Stimulated activated effector memory CD8-positive, alpha-beta T cell treated with anti-CD3 and anti-CD28 coated beads, Interleukin-12 subunit alpha, Interleukin-12 subunit beta, amount 100 ng/mL, for 72 hours (primary cell): ENCODE measurements at regions not wholly inside any gene's neighbourhood (a gene's known extent, or its start where the extent isn't known, plus 50 kb on each side); places are given as distances from the start of the nearest gene placed in this dataset.

Source experiments
- ATAC-seq: fragments of 150-1000 bp; cut with Tn5 transposase; 2 replicates; pipeline ENCODE4 v1.10.0; 2021
- DNase-seq, 2 donors: peaks; one replicate each; pipeline ENCODE4 v3.0.0; 2021 to 2022; ENCODE audit warnings: low spot score in 2 of 2
- H3K27ac Mint-ChIP-seq: one replicate; pipeline ENCODE4 v1.8.0; 2022; ENCODE audit warnings: mild to moderate bottlenecking, mixed read lengths
- H3K36me3 Mint-ChIP-seq: one replicate; pipeline ENCODE4 v1.8.0; 2022; ENCODE audit warnings: mild to moderate bottlenecking, mixed read lengths
- H3K4me1 Mint-ChIP-seq: one replicate; pipeline ENCODE4 v1.8.0; 2022; ENCODE audit warnings: mixed read lengths
- H3K4me3 Mint-ChIP-seq: one replicate; pipeline ENCODE4 v1.8.0; 2022; ENCODE audit warnings: mild to moderate bottlenecking, mixed read lengths
- H3K9me3 Mint-ChIP-seq: one replicate; pipeline ENCODE4 v1.8.0; 2022; ENCODE audit warnings: mixed read lengths

GRCh38 chr10:44207160-44207559 is 177.7 kb downstream of the CXCL12 start:
- no peaks in the 10 kb centered on the region for H3K4me1 Mint-ChIP-seq
- DNase-seq (no peak), ATAC-seq (no peak)
- H3K36me3 Mint-ChIP-seq: no peaks in the 10 kb centered on the region
- H3K27ac Mint-ChIP-seq: no peak overlapping the region
- H3K4me3 Mint-ChIP-seq: no peak overlapping the region
- H3K9me3 Mint-ChIP-seq: no peaks in the 10 kb centered on the region

DNA sequence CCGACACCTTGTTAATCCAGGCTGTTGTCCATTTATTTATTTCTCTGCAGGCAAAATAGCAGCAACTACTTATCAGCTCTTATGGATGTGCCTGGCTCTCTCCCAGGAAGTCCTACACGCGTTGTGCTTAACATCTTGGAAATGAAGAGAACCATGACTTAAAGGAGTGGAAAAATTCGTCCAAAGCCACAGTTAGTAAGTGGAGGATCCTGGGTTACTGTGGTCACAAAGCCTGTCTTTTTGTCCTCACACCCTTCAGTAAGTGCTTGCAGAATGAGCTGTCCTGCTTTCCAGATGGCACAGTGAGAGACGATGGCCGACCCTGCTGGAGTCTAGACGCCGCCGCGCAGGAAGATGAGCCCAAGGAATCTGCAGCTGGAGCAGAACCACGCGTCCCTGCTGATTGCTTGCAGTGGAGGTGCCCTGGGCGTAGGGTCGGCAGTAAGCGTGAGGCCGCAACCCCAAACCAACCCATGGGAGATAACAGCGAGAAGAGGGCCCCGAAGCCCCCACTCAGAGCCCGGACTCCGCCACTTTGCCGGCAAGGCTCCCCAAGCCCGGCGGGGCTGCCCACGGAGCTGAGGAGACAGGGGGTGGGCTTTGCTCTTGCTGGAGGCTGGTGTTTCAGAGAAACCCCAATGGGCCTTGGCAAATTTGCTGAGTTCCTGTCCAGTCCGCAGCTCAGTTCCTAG is 178.6 kb downstream of the CXCL12 start:
- DNase-seq (no peak), ATAC-seq (no peak)
- Mint-ChIP-seq H3K27ac (no peak overlapping the region), H3K9me3 (no peaks in the 10 kb centered on the region), H3K4me1 (no peaks in the 10 kb centered on the region), H3K4me3 (no peak overlapping the region), H3K36me3 (no peaks in the 10 kb centered on the region)

- H3K9me3 Mint-ChIP-seq: no peaks in the 10 kb centered on the region
Measured at GRCh38 chr10:44205067-44205466, 179.8 kb downstream of the CXCL12 start.

DNA sequence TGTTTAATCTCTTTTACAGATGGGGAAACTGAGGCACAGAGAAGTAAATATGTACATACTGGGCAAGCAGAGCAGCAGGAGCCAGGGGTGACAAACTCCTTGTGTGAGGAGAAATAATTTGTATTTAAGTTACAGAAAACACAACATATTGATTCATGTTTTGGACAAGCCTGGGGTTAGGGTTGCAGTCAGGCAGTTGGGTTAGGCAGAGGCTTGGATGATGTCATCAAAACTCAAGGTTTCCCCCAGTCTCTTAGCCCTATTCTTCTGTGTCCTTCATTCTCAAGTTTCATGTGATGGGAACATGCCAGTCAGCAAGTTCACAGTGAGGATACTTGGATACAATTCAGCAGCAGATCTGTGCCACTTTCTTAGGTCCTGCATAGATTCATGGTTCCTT is 181.4 kb downstream of the CXCL12 start:
- H3K36me3 Mint-ChIP-seq: no peaks in the 10 kb centered on the region
- H3K27ac Mint-ChIP-seq: no peak overlapping the region
- no peaks in the 10 kb centered on the region for H3K9me3 Mint-ChIP-seq
- H3K4me1 Mint-ChIP-seq: no peaks in the 10 kb centered on the region
- ATAC-seq (no peak), DNase-seq (no peak)
- no peak overlapping the region for H3K4me3 Mint-ChIP-seq

More at GRCh38 chr10:44205067-44205466, 179.8 kb downstream of the CXCL12 start:
- H3K27ac Mint-ChIP-seq: no peak overlapping the region
- no peaks in the 10 kb centered on the region for H3K36me3 Mint-ChIP-seq
- no peak for ATAC-seq
- H3K4me3 Mint-ChIP-seq: no peak overlapping the region
- no peaks in the 10 kb centered on the region for H3K4me1 Mint-ChIP-seq
- DNase-seq: no peak

GRCh38 chr10:44202952-44203351 is 181.9 kb downstream of the CXCL12 start:
- ATAC-seq (no peak), DNase-seq (no peak)
- H3K4me3 Mint-ChIP-seq: no peak overlapping the region
- H3K9me3 Mint-ChIP-seq: no peaks in the 10 kb centered on the region
- no peaks in the 10 kb centered on the region for H3K36me3 Mint-ChIP-seq
- H3K4me1 Mint-ChIP-seq: no peaks in the 10 kb centered on the region
- H3K27ac Mint-ChIP-seq: no peak overlapping the region

- Mint-ChIP-seq H3K4me3 (no peak overlapping the region), H3K4me1 (no peaks in the 10 kb centered on the region), H3K27ac (no peak overlapping the region), H3K36me3 (no peaks in the 10 kb centered on the region), H3K9me3 (no peaks in the 10 kb centered on the region)
- ATAC-seq (no peak), DNase-seq (no peak)
Measured at GRCh38 chr10:44201656-44202055, 183.2 kb downstream of the CXCL12 start.

DNA sequence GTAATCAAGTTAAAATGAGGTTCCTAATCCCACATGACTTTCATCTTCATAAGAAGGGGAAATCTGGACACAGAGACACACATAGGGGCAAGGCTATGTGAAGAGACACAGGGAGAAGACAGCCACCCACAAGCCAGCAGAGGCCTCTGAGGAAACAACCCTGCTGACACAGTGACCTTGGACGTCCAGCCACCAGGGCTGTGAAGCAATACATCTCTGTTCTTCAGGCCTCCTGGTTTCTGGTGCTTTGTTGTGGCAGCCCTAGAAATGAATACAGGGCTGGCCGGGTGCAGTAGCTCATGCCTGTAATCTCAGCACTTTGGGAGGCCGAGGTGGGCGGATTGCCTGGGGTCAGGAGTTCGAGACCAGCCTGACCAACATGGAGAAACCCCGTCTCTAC is 183.9 kb downstream of the CXCL12 start:
- Mint-ChIP-seq H3K9me3 (no peaks in the 10 kb centered on the region), H3K4me3 (no peak overlapping the region), H3K36me3 (no peaks in the 10 kb centered on the region), H3K4me1 (no peaks in the 10 kb centered on the region), H3K27ac (no peak overlapping the region)
- ATAC-seq (no peak), DNase-seq (no peak)

DNA sequence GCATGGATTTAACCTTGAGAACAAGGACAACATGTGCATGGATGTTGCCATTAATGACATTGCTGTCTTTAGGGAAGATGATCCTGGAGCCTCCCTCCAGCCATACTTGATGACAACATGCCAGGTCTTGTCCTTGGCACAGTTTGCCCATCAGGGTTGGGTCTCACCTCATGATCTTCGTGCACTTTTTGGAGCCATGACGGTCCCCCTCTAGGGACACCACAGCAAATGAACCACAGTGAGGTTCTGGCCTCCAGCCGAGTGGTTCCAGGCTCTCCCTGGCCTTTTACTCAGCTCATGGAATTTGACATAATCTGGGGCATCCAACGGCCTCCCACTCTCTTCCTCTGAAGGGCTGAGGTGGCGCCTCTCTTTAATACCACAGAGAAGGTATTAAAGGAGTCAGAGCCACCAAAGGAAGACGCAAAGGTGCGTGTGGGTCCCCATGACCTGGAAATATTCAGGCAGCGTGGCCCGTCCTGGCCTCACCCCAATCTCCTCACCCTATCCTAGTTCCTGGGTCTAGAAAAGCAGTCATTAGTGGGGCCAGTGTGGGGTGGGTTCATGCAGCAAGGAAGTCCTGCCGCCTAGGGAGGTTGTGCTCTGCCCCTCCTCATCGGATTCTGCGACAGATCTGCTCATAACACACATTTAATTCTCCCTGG is 184.8 kb downstream of the CXCL12 start:
- no peak overlapping the region for H3K27ac Mint-ChIP-seq
- ATAC-seq (no peak), DNase-seq (no peak)
- H3K9me3 Mint-ChIP-seq: no peaks in the 10 kb centered on the region
- no peaks in the 10 kb centered on the region for H3K36me3 Mint-ChIP-seq
- H3K4me3 Mint-ChIP-seq: no peak overlapping the region
- H3K4me1 Mint-ChIP-seq: no peaks in the 10 kb centered on the region

DNA sequence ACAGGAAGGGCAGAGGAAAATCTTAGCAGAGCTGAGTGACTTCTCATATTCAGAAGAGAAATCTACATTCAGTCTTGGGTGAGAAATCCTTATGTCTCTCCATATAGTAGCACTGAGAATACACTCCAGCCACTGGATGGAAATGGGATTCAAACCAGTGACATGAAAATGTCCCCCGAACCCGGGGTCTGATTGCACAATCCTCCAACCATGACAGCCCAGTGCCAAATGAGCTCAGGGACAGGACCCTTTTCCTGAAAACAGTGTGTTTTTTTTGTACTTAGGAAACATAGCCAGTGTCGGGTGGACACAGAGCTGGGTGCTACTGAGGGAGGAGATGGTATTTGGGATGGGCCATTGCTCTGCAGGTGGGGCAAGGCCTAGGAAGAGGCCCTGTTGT is 185.6 kb downstream of the CXCL12 start:
- Mint-ChIP-seq H3K36me3 (no peaks in the 10 kb centered on the region), H3K4me1 (no peaks in the 10 kb centered on the region), H3K27ac (no peak overlapping the region), H3K4me3 (no peak overlapping the region), H3K9me3 (no peaks in the 10 kb centered on the region)
- ATAC-seq (no peak), DNase-seq (no peak)

- no peaks in the 10 kb centered on the region for H3K36me3 Mint-ChIP-seq
- DNase-seq: no peak
- no peak overlapping the region for H3K27ac Mint-ChIP-seq
- no peak for ATAC-seq
- no peaks in the 10 kb centered on the region for H3K9me3 Mint-ChIP-seq
- H3K4me1 Mint-ChIP-seq: no peaks in the 10 kb centered on the region
- H3K4me3 Mint-ChIP-seq: no peak overlapping the region
Measured at GRCh38 chr10:44198780-44199097, 186.2 kb downstream of the CXCL12 start.

GRCh38 chr10:44198096-44198779 is 186.7 kb downstream of the CXCL12 start:
- no peaks in the 10 kb centered on the region for H3K4me1 Mint-ChIP-seq
- no peaks in the 10 kb centered on the region for H3K36me3 Mint-ChIP-seq
- H3K27ac Mint-ChIP-seq: no peak overlapping the region
- no peak for DNase-seq
- H3K9me3 Mint-ChIP-seq: no peaks in the 10 kb centered on the region
- ATAC-seq: no peak
- H3K4me3 Mint-ChIP-seq: no peak overlapping the region

- Mint-ChIP-seq H3K27ac (no peak overlapping the region), H3K4me1 (no peaks in the 10 kb centered on the region), H3K36me3 (no peaks in the 10 kb centered on the region), H3K9me3 (no peaks in the 10 kb centered on the region), H3K4me3 (no peak overlapping the region)
- DNase-seq (no peak), ATAC-seq (no peak)
Measured at GRCh38 chr10:44197646-44198045, 187.3 kb downstream of the CXCL12 start.

- H3K36me3 Mint-ChIP-seq: no peaks in the 10 kb centered on the region
- DNase-seq (no peak), ATAC-seq (no peak)
- no peaks in the 10 kb centered on the region for H3K9me3 Mint-ChIP-seq
- H3K4me3 Mint-ChIP-seq: no peak overlapping the region
- H3K4me1 Mint-ChIP-seq: no peaks in the 10 kb centered on the region
- no peak overlapping the region for H3K27ac Mint-ChIP-seq
Measured at GRCh38 chr10:44196336-44196735, 188.6 kb downstream of the CXCL12 start.

DNA sequence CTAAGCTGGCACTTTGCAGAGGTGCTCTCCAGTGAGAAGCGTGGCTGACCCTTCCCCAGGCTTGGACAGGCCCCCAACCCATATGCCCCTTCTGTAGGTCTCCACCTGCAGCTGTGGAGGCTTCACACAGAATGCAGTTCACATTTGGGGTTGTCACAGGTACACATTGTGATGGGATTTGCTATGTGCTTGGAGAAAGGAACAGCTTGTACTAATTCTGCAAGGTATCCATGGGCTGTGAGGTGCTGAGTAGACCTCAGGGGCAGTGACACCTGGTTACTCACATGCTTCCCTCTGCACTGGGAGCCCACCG is 188.9 kb downstream of the CXCL12 start:
- no peaks in the 10 kb centered on the region for H3K4me1 Mint-ChIP-seq
- ATAC-seq (no peak), DNase-seq (no peak)
- peaks cover under 1% of the 10 kb centered on the region for H3K9me3 Mint-ChIP-seq
- H3K36me3 Mint-ChIP-seq: no peaks in the 10 kb centered on the region
- H3K27ac Mint-ChIP-seq: no peak overlapping the region
- no peak overlapping the region for H3K4me3 Mint-ChIP-seq

GRCh38 chr10:44195112-44196007 is 189.5 kb downstream of the CXCL12 start:
- Mint-ChIP-seq H3K4me3 (no peak overlapping the region), H3K36me3 (no peaks in the 10 kb centered on the region), H3K27ac (no peak overlapping the region), H3K9me3 (peaks cover 2% of the 10 kb centered on the region), H3K4me1 (no peaks in the 10 kb centered on the region)
- ATAC-seq (no peak), DNase-seq (no peak)
